ENCODE measurements at regions not wholly inside any gene's neighbourhood (a gene's known extent, or its start where the extent isn't known, plus 50 kb on each side); places are given as distances from the start of the nearest gene placed in this dataset.

GRCh38 chr12:92359581-92360209, 214.0 kb upstream of the BTG1 start:
- no peak for DNase-seq (ENCODE audit: low read depth in 2 of 2)

GRCh38 chr12:92357584-92358261, 212.1 kb upstream of the BTG1 start:
- DNase-seq (ENCODE audit: low read depth in 2 of 2), result no peak

- DNase-seq (ENCODE audit: low read depth in 2 of 2), result no peak
These were observed 210.8 kb upstream of the BTG1 start for GRCh38 chr12:92356425-92356824.

GRCh38 chr12:92349635-92350034, 204.0 kb upstream of the BTG1 start:
- DNase-seq (ENCODE audit: low read depth in 2 of 2), result no peak

GRCh38 chr12:92342574-92342973, 196.9 kb upstream of the BTG1 start:
- DNase-seq (ENCODE audit: low read depth in 2 of 2), result no peak

GRCh38 chr12:92341065-92341668, 195.5 kb upstream of the BTG1 start:
- no peak for DNase-seq (ENCODE audit: low read depth in 2 of 2)

- no peak for DNase-seq (ENCODE audit: low read depth in 2 of 2)
These were observed 194.9 kb upstream of the BTG1 start for GRCh38 chr12:92340441-92341064.

GRCh38 chr12:92340003-92340402, 194.4 kb upstream of the BTG1 start:
- no peak for DNase-seq (ENCODE audit: low read depth in 2 of 2)

- no peak for DNase-seq (ENCODE audit: low read depth in 2 of 2)
These were observed 193.7 kb upstream of the BTG1 start for GRCh38 chr12:92339198-92339821.

- no peak for DNase-seq (ENCODE audit: low read depth in 2 of 2)
These were observed 193.0 kb upstream of the BTG1 start for GRCh38 chr12:92338671-92339070.

- DNase-seq (ENCODE audit: low read depth in 2 of 2), result no peak
These were observed 192.5 kb upstream of the BTG1 start for GRCh38 chr12:92338102-92338501.

- no peak for DNase-seq (ENCODE audit: low read depth in 2 of 2)
These were observed 191.5 kb upstream of the BTG1 start for GRCh38 chr12:92337128-92337527.

GRCh38 chr12:92336641-92337040, 191.0 kb upstream of the BTG1 start:
- DNase-seq (ENCODE audit: low read depth in 2 of 2), result no peak

- DNase-seq (ENCODE audit: low read depth in 2 of 2), result no peak
These were observed 190.2 kb upstream of the BTG1 start for GRCh38 chr12:92335831-92336230.

- DNase-seq (ENCODE audit: low read depth in 2 of 2), result no peak
These were observed 188.9 kb upstream of the BTG1 start for GRCh38 chr12:92334552-92334951.

GRCh38 chr12:92332552-92332951, 186.9 kb upstream of the BTG1 start:
- DNase-seq (ENCODE audit: low read depth in 2 of 2), result no peak

GRCh38 chr12:92331383-92331782, 185.7 kb upstream of the BTG1 start:
- DNase-seq (ENCODE audit: low read depth in 2 of 2), result no peak

GRCh38 chr12:92330654-92331053, 185.0 kb upstream of the BTG1 start:
- no peak for DNase-seq (ENCODE audit: low read depth in 2 of 2)

GRCh38 chr12:92326877-92327276, 181.2 kb upstream of the BTG1 start:
- DNase-seq (ENCODE audit: low read depth in 2 of 2), result no peak

GRCh38 chr12:92324849-92325500, 179.3 kb upstream of the BTG1 start:
- DNase-seq (ENCODE audit: low read depth in 2 of 2), result no peak

GRCh38 chr12:92312463-92312964, 166.9 kb upstream of the BTG1 start:
- DNase-seq (ENCODE audit: low read depth in 2 of 2), result no peak
